IMR-90 (cell line): ENCODE measurements at regions not wholly inside any gene's neighbourhood (a gene's known extent, or its start where the extent isn't known, plus 50 kb on each side); places are given as distances from the start of the nearest gene placed in this dataset.

Source experiments
- ATAC-seq: fragments of 200-7000 bp; cut with Tn5 transposase; 2 replicates; pipeline ENCODE4 v1.9.1; 2020; ENCODE audit warnings: low read depth, mild to moderate bottlenecking, moderate library complexity
- BruUV-seq: library from RNA; stranded (reverse); fragments of 400-500 nt; replicated peaks from 2 replicates; lab custom pipeline; 2021; lab: Mats Ljungman, UMichigan
- CTCF ChIA-PET: fragments of 300-600 bp; formaldehyde crosslinking; extraction: SDS; loops from one replicate; lab custom pipeline; 2021; ENCODE audit warnings: antibody characterized with exemption; lab: Yijun Ruan, JAX
- POLR2A ChIA-PET: fragments of 300-600 bp; sonication (Branson Sonifier 250); formaldehyde crosslinking; loops from one replicate; lab custom pipeline; 2022; ENCODE audit warnings: antibody characterized with exemption; ENCODE audit not compliant: unreplicated experiment; lab: Charles Lee
- DNase-seq: peaks from one replicate; pipeline ENCODE4 v3.0.0; 2013
- H2AFZ ChIP-seq: replicated peaks from 2 replicates; pipeline ENCODE3; 2013; ENCODE audit warnings: low read length, mild to moderate bottlenecking; ENCODE audit not compliant: poor library complexity
- H2AK5ac ChIP-seq: 2 replicates; pipeline ENCODE4 v1.6.1; 2013; ENCODE audit warnings: low read depth, low read length, inconsistent platforms
- H2AK9ac ChIP-seq: replicated peaks from 2 replicates; pipeline ENCODE3; 2013; ENCODE audit warnings: mild to moderate bottlenecking, low read depth, low read length, moderate library complexity; ENCODE audit not compliant: poor library complexity
- H2BK120ac ChIP-seq: 2 replicates; pipeline ENCODE4 v1.6.1; 2013; ENCODE audit warnings: low read depth, low read length, inconsistent platforms
- H2BK15ac ChIP-seq: 3 replicates; pipeline ENCODE4 v1.6.1; 2013; ENCODE audit warnings: low read depth, low read length, inconsistent platforms
- H2BK20ac ChIP-seq: 2 replicates; pipeline ENCODE4 v1.6.1; 2013; ENCODE audit warnings: low read depth, mild to moderate bottlenecking, inconsistent platforms, low read length, moderate library complexity
- H2BK5ac ChIP-seq: 2 replicates; pipeline ENCODE4 v1.6.1; 2013; ENCODE audit warnings: mild to moderate bottlenecking, low read depth, low read length, inconsistent platforms; ENCODE audit not compliant: poor library complexity, severe bottlenecking
- H3K14ac ChIP-seq: replicated peaks from 2 replicates; pipeline ENCODE4 v1.6.1; 2013; ENCODE audit warnings: low read depth, low read length, inconsistent platforms
- H3K18ac ChIP-seq: 2 replicates; pipeline ENCODE4 v1.6.1; 2013; ENCODE audit warnings: low read depth, low read length, control low read depth
- H3K23ac ChIP-seq: 2 replicates; pipeline ENCODE4 v1.6.1; 2013; ENCODE audit warnings: low read depth, low read length, inconsistent platforms
- H3K27ac ChIP-seq: 2 replicates; pipeline ENCODE4 v1.5.1; 2013; ENCODE audit warnings: mild to moderate bottlenecking, control low read depth, low read length; ENCODE audit not compliant: insufficient read depth
- H3K27me3 ChIP-seq: 2 replicates; pipeline ENCODE4 v1.6.1; 2013; ENCODE audit warnings: low read length; ENCODE audit not compliant: control insufficient read depth, insufficient read depth
- H3K36me3 ChIP-seq: 2 replicates; pipeline ENCODE4 v1.6.1; 2013; ENCODE audit warnings: low read length, mixed read lengths; ENCODE audit not compliant: control insufficient read depth, insufficient read depth
- H3K4ac ChIP-seq: 2 replicates; pipeline ENCODE4 v1.6.1; 2013; ENCODE audit warnings: low read depth, low read length, inconsistent platforms
- H3K4me1 ChIP-seq: 2 replicates; pipeline ENCODE4 v1.6.1; 2013; ENCODE audit warnings: low read length, mixed read lengths; ENCODE audit not compliant: control insufficient read depth, insufficient read depth
- H3K4me2 ChIP-seq: 2 replicates; pipeline ENCODE4 v1.6.1; 2013; ENCODE audit warnings: low read depth, mild to moderate bottlenecking, control low read depth, low read length, moderate library complexity
- H3K4me3 ChIP-seq: 2 replicates; pipeline ENCODE4 v1.5.1; 2013; ENCODE audit warnings: low read depth, mild to moderate bottlenecking, control low read depth, low read length, moderate library complexity; ENCODE audit not compliant: insufficient read depth
- H3K56ac ChIP-seq: 2 replicates; pipeline ENCODE4 v1.6.1; 2013; ENCODE audit warnings: low read length, inconsistent platforms; ENCODE audit not compliant: insufficient read depth; ENCODE audit errors: extremely low read depth
- H3K79me1 ChIP-seq, 2 experiments: 2 replicates each; pipeline ENCODE4 v1.6.1; 2013; ENCODE audit warnings: low read length in 2 of 2, inconsistent platforms in 1 of 2, low read depth in 1 of 2
- H3K9ac ChIP-seq: 2 replicates; pipeline ENCODE4 v1.6.1; 2013; ENCODE audit warnings: low read depth, low read length, control low read depth
- H3K9me1 ChIP-seq: 2 replicates; pipeline ENCODE4 v1.6.1; 2013; ENCODE audit warnings: low read length, inconsistent platforms; ENCODE audit not compliant: insufficient read depth
- H3K9me3 ChIP-seq: 2 replicates; pipeline ENCODE4 v1.6.1; 2013; ENCODE audit warnings: low read length; ENCODE audit not compliant: control insufficient read depth, insufficient read depth
- H4K20me1 ChIP-seq: 2 replicates; pipeline ENCODE4 v1.6.1; 2013; ENCODE audit warnings: low read length, inconsistent platforms; ENCODE audit not compliant: insufficient read depth
- H4K5ac ChIP-seq: 2 replicates; pipeline ENCODE4 v1.6.1; 2013; ENCODE audit warnings: mild to moderate bottlenecking, low read depth, low read length, control low read depth
- H4K8ac ChIP-seq, 2 experiments: 2 replicates each; pipeline ENCODE4 v1.6.1; 2013; ENCODE audit warnings: low read depth in 2 of 2, low read length in 2 of 2, control low read depth in 1 of 2, inconsistent platforms in 1 of 2
- H4K91ac ChIP-seq: 2 replicates; pipeline ENCODE4 v1.6.1; 2013; ENCODE audit warnings: low read depth, low read length, inconsistent platforms; ENCODE audit not compliant: insufficient read depth
- CEBPB ChIP-seq: IDR thresholded peaks from 2 replicates; pipeline ENCODE4 v1.6.1; 2012; ENCODE audit warnings: low read depth, low read length, improper control_type of control experiment
- CHD1 ChIP-seq: IDR thresholded peaks from 2 replicates; pipeline ENCODE4 v1.6.1; 2012; ENCODE audit warnings: low read depth, low read length, improper control_type of control experiment
- FOS ChIP-seq: fragments of 150-350 bp; IDR thresholded peaks from 2 replicates; pipeline ENCODE4 v1.6.1; 2016; ENCODE audit warnings: low read depth, low read length
- MAFK ChIP-seq: IDR thresholded peaks from 2 replicates; pipeline ENCODE4 v1.6.1; 2012; ENCODE audit warnings: low read depth, low read length, improper control_type of control experiment
- MAZ ChIP-seq: IDR thresholded peaks from 2 replicates; pipeline ENCODE4 v1.6.1; 2012; ENCODE audit warnings: low read depth, mild to moderate bottlenecking, low read length, improper control_type of control experiment, moderate library complexity, borderline replicate concordance
- MXI1 ChIP-seq: IDR thresholded peaks from 2 replicates; pipeline ENCODE4 v1.6.1; 2012; ENCODE audit warnings: low read depth, mild to moderate bottlenecking, low read length, moderate library complexity, borderline replicate concordance
- NFE2L2 ChIP-seq: fragments of 150-350 bp; IDR thresholded peaks from 2 replicates; pipeline ENCODE4 v1.6.1; 2016; ENCODE audit warnings: low read depth, mild to moderate bottlenecking, low read length
- POLR2A ChIP-seq: IDR thresholded peaks from 2 replicates; pipeline ENCODE4 v1.6.1; 2012; ENCODE audit warnings: mild to moderate bottlenecking, low read depth, low read length
- RCOR1 ChIP-seq: IDR thresholded peaks from 2 replicates; pipeline ENCODE4 v1.6.1; 2012; ENCODE audit warnings: mild to moderate bottlenecking, low read length, improper control_type of control experiment; ENCODE audit not compliant: insufficient replicate concordance
- SMC3 ChIP-seq: fragments of 150-350 bp; IDR thresholded peaks from 2 replicates; pipeline ENCODE4 v1.6.1; 2016; ENCODE audit warnings: low read depth, mild to moderate bottlenecking, antibody characterized with exemption, low read length, moderate library complexity
- WGBS, 2 experiments: methylation state at CpG; one replicate each; pipeline versions ENCODE4 v1.1.5 to v1.1.7; 2013; ENCODE audit warnings: missing lambda C conversion rate in 2 of 2; ENCODE audit not compliant: insufficient read length in 1 of 2; ENCODE audit errors: extremely low coverage in 2 of 2; 5-methylcytosine and 5-hydroxymethylcytosine counted together
- dilution Hi-C: fragments of 300-500 bp; cut with HindIII; formaldehyde crosslinking; loops from one replicate; pipeline ENCODE4 v1.14.3; 2018; ENCODE audit warnings: low sequenced_read_pairs; ENCODE audit not compliant: unreplicated experiment
- in situ Hi-C: fragments of 300-500 bp; cut with MboI; formaldehyde crosslinking; loops from 3 replicates; pipeline ENCODE4 v1.14.3; 2019; ENCODE audit warnings: low sequenced_read_pairs, inconsistent platforms, mixed read lengths
- intact Hi-C: fragments of 100-400 bp; cut with micrococcal nuclease; formaldehyde crosslinking; loops from 2 replicates; pipeline ENCODE4 v1.10.0; 2022
- TF ChIP-seq, protein P1 (sequence below): fragments of 150-350 bp; IDR thresholded peaks from 2 replicates; pipeline ENCODE4 v1.6.1; 2017; ENCODE audit warnings: mild to moderate bottlenecking, antibody characterized with exemption, low read length, low read depth

DNA sequence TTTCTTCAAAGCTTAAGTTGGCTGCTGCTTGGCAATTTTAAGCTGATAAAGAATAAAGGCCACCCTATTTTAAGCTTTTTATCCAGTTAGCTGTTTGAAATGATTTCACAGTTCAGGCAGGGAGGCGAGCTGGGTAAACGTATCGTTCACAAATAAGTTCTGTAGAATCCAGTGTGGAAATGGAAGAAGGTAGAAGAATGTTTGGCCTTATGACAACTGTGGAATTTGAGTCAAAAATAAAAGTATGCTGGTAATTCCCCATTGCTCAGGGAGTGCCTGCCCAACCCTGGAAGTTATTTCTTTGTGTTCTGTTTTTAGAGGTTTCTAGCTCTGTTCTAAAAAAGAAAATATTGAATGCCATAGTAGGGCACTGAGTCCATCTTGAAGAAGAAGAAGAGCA, 113.1 kb downstream of the ARL4A start:
- no peak overlapping the region for H3K9ac ChIP-seq
- H3K36me3 ChIP-seq = no peaks in the 10 kb centered on the region
- TF ChIP-seq SMC3 = no peak
- TF ChIP-seq FOS = no peak
- TF ChIP-seq CHD1 = no peak
- TF ChIP-seq NFE2L2 = no peak
- no peak for TF ChIP-seq RCOR1
- TF ChIP-seq, protein P1, sequence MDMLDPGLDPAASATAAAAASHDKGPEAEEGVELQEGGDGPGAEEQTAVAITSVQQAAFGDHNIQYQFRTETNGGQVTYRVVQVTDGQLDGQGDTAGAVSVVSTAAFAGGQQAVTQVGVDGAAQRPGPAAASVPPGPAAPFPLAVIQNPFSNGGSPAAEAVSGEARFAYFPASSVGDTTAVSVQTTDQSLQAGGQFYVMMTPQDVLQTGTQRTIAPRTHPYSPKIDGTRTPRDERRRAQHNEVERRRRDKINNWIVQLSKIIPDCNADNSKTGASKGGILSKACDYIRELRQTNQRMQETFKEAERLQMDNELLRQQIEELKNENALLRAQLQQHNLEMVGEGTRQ = no peak
- no peak for TF ChIP-seq POLR2A
- no peak for TF ChIP-seq MAZ
- TF ChIP-seq CEBPB = no peak
- no peak for TF ChIP-seq MXI1
- no peak for TF ChIP-seq MAFK
- ATAC-seq = no peak
- H3K9me1 ChIP-seq = no peaks in the 10 kb centered on the region
- H4K5ac ChIP-seq = no peak overlapping the region
- no peak overlapping the region for H3K4ac ChIP-seq
- H2BK5ac ChIP-seq = no peak overlapping the region
- no peak overlapping the region for H3K14ac ChIP-seq
- no peak overlapping the region for H2BK15ac ChIP-seq
- intact Hi-C loops = no loop called here
- H3K27ac ChIP-seq = no peak overlapping the region
- no TSS peak for BruUV-seq
- H3K18ac ChIP-seq = no peak overlapping the region
- H3K4me3 ChIP-seq = no peak overlapping the region
- H2BK20ac ChIP-seq = no peak overlapping the region
- H3K4me1 ChIP-seq = no peaks in the 10 kb centered on the region
- H3K9me3 ChIP-seq = no peaks in the 10 kb centered on the region
- no peaks in the 10 kb centered on the region for H3K79me1 ChIP-seq
- WGBS, 2 experiments = 90% methylated on average over 3 of the region's 3 CpGs; no CpG with 5 or more reads in 1 of the 2 experiments
- no peak overlapping the region for H4K91ac ChIP-seq
- H3K23ac ChIP-seq = no peak overlapping the region
- H4K8ac ChIP-seq = no peak overlapping the region
- H3K56ac ChIP-seq = no peak overlapping the region
- dilution Hi-C loops = no loop called here
- POLR2A ChIA-PET = no interaction called here
- no peaks in the 10 kb centered on the region for H3K27me3 ChIP-seq
- no peak for DNase-seq
- H2AK9ac ChIP-seq = no peak overlapping the region
- CTCF ChIA-PET = interaction anchor here (0.6 kb wide), 1 partner anchor 213 kb away, joined by 4 read pairs; no protein-coding TSS in a partner anchor
- H3K4me2 ChIP-seq = no peak overlapping the region
- H2BK120ac ChIP-seq = no peak overlapping the region
- H2AFZ ChIP-seq = no peak overlapping the region
- in situ Hi-C loops = no loop called here
- H4K20me1 ChIP-seq = no peaks in the 10 kb centered on the region
- no peak overlapping the region for H2AK5ac ChIP-seq
